ENCODE measurements at regions not wholly inside any gene's neighbourhood (a gene's known extent, or its start where the extent isn't known, plus 50 kb on each side); places are given as distances from the start of the nearest gene placed in this dataset.

DNA sequence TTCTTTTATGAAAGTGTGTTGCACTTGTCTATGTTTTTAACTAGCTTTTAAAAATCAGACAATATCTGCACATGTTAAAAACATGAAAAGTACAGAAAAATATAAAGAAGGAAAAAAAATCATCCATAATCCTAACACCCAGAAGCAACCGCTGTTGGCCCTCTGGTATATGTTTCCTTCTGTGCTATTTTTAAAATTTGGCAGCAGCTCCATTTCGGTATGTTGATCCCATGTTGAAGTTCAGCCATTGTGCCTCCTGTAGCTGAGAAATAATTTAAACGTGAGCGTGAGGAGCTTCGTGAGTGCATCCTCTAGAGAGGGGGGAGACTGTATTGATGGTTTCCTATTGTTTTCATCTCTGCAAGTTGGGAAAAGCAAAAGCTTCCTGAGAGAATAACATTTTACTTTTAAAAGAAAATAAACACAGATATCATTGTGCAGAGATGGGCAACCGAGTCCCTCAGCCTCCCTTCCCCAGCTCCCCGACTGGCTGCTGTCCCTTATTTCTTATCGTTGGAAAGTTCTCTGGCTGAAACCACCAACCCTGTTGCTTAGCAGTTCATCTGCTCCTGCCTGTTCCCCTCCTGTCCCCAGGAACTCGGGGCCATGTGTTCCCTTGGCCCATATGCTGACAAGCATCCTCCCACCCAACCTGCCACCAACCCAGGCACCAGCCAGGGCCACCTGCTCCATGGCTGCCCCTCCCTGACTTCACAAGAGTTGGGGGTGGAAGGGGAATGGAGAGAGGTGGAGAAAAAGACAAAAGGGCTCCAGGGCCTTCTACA, 499.1 kb upstream of the PODXL start:
- TF ChIP-seq FOXM1 (IDR thresholded peaks at IDR 0.05; ENCODE audit: borderline replicate concordance) (no peak), L3MBTL2 (conservative IDR thresholded peaks at IDR 0.05) (no peak), SUZ12 (IDR thresholded peaks at IDR 0.05) (no peak), NFRKB (IDR thresholded peaks at IDR 0.05) (no peak), SP1 (IDR thresholded peaks at IDR 0.05) (no peak), TARDBP (IDR thresholded peaks at IDR 0.05) (no peak), ELF4 (IDR thresholded peaks at IDR 0.05) (no peak), FOXK2 (IDR thresholded peaks at IDR 0.05) (no peak), BHLHE40 (IDR thresholded peaks at IDR 0.05; ENCODE audit: borderline replicate concordance) (no peak), FOXA1 (IDR thresholded peaks at IDR 0.05) (no peak), ZNF384 (IDR thresholded peaks at IDR 0.05) (no peak), LEF1 (IDR thresholded peaks at IDR 0.05; ENCODE audit: borderline replicate concordance) (no peak), ARNT (IDR thresholded peaks at IDR 0.05) (no peak)
- TF ChIP-seq, protein P1, sequence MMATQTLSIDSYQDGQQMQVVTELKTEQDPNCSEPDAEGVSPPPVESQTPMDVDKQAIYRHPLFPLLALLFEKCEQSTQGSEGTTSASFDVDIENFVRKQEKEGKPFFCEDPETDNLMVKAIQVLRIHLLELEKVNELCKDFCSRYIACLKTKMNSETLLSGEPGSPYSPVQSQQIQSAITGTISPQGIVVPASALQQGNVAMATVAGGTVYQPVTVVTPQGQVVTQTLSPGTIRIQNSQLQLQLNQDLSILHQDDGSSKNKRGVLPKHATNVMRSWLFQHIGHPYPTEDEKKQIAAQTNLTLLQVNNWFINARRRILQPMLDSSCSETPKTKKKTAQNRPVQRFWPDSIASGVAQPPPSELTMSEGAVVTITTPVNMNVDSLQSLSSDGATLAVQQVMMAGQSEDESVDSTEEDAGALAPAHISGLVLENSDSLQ (IDR thresholded peaks at IDR 0.05): no peak
